ENCODE measurements at regions not wholly inside any gene's neighbourhood (a gene's known extent, or its start where the extent isn't known, plus 50 kb on each side); places are given as distances from the start of the nearest gene placed in this dataset.

DNA sequence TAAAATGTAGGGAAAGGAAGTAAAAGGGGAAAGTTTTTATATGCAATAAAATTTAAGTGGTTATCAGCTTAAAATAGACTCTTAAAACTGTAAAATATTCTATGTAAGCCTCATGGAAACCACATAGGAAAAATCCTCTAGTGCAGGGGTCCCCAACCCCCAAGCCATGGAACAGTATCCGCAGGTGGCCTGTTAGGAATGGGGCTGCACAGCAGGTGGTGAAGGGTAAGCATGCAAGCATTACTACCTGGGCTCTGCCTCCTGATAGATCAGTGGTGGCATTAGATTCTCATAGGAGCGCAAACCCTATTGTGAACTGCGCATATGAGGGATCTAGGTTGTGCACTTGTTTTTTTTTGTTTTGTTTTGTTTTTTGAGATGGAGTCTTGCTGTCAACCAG lies 1409.3 kb upstream of the CDH2 start:
- no peak for FAIRE-seq
- dilution Hi-C loops (cut with MboI; ENCODE audit: extremely low pct_ligation_motif_present, low sequenced_read_pairs): no loop called here

GRCh38 chr18:29560270-29560669 lies 1383.3 kb upstream of the CDH2 start:
- no peak overlapping the region for H3K27ac ChIP-seq (ENCODE audit: control insufficient read depth, insufficient read depth, low read length)
- FAIRE-seq: no peak
- DNase-seq (ENCODE audit: low read depth, low spot score): no peak
- TF ChIP-seq CTCF (optimal IDR thresholded peaks at IDR 0.05 in 1 of 3, IDR thresholded peaks at IDR 0.05 in 1 of 3, conservative IDR thresholded peaks at IDR 0.05 in 1 of 3; ENCODE audit: extremely low read depth in 1 of 3, insufficient read depth in 2 of 3, low read length in 3 of 3) (no peak), EZH2 (IDR thresholded peaks at IDR 0.05; ENCODE audit: low read length) (no peak)
- no peaks in the 10 kb centered on the region for H3K36me3 ChIP-seq (ENCODE audit: control insufficient read depth in 2 of 2, extremely low read depth in 1 of 2, insufficient read depth in 2 of 2, low read length in 2 of 2)
- H3K27me3 ChIP-seq (ENCODE audit: control insufficient read depth, extremely low read depth, insufficient read depth, low read length): no peaks in the 10 kb centered on the region
- no peaks in the 10 kb centered on the region for H3K79me2 ChIP-seq (ENCODE audit: control insufficient read depth, insufficient read depth, low read length)
- dilution Hi-C loops (cut with MboI; ENCODE audit: extremely low pct_ligation_motif_present, low sequenced_read_pairs): no loop called here
- no peak overlapping the region for H3K4me3 ChIP-seq (ENCODE audit: control insufficient read depth in 2 of 3, extremely low read depth in 1 of 3, insufficient read depth in 2 of 3, low read depth in 1 of 3, low read length in 3 of 3)
- H3K9ac ChIP-seq (ENCODE audit: control insufficient read depth, extremely low read depth, insufficient read depth, low read length): no peak overlapping the region
- H3K9me3 ChIP-seq (ENCODE audit: control insufficient read depth, low read depth, low read length): no peaks in the 10 kb centered on the region
- H3K9me1 ChIP-seq (ENCODE audit: control insufficient read depth, extremely low read depth, insufficient read depth, low read length): no peaks in the 10 kb centered on the region
- no peaks in the 10 kb centered on the region for H4K20me1 ChIP-seq (ENCODE audit: control insufficient read depth, extremely low read depth, insufficient read depth, low read length)
- no peak overlapping the region for H2AFZ ChIP-seq (ENCODE audit: control insufficient read depth, low read length)
- no peaks in the 10 kb centered on the region for H3K4me1 ChIP-seq (ENCODE audit: control insufficient read depth, extremely low read depth, insufficient read depth, low read length)
- no peak overlapping the region for H3K4me2 ChIP-seq (ENCODE audit: control insufficient read depth, extremely low read depth, insufficient read depth, low read depth, low read length)

More for the DNA sequence above, 1409.3 kb upstream of the CDH2 start:
- no peak overlapping the region for H3K27ac ChIP-seq (ENCODE audit: control insufficient read depth, insufficient read depth, low read length)
- no peaks in the 10 kb centered on the region for H3K9me3 ChIP-seq (ENCODE audit: control insufficient read depth, low read depth, low read length)
- no peaks in the 10 kb centered on the region for H3K36me3 ChIP-seq (ENCODE audit: control insufficient read depth in 2 of 2, extremely low read depth in 1 of 2, insufficient read depth in 2 of 2, low read length in 2 of 2)
- no peak overlapping the region for H3K4me3 ChIP-seq (ENCODE audit: control insufficient read depth in 2 of 3, extremely low read depth in 1 of 3, insufficient read depth in 2 of 3, low read depth in 1 of 3, low read length in 3 of 3)
- no peak for DNase-seq (ENCODE audit: low read depth, low spot score)
- H3K27me3 ChIP-seq (ENCODE audit: control insufficient read depth, extremely low read depth, insufficient read depth, low read length): no peaks in the 10 kb centered on the region
- H3K9ac ChIP-seq (ENCODE audit: control insufficient read depth, extremely low read depth, insufficient read depth, low read length): no peak overlapping the region
- no peak overlapping the region for H3K4me2 ChIP-seq (ENCODE audit: control insufficient read depth, extremely low read depth, insufficient read depth, low read depth, low read length)
- H2AFZ ChIP-seq (ENCODE audit: control insufficient read depth, low read length): no peak overlapping the region
- no peaks in the 10 kb centered on the region for H3K4me1 ChIP-seq (ENCODE audit: control insufficient read depth, extremely low read depth, insufficient read depth, low read length)
- no peak for TF ChIP-seq EZH2 (IDR thresholded peaks at IDR 0.05; ENCODE audit: low read length)
- TF ChIP-seq CTCF (optimal IDR thresholded peaks at IDR 0.05 in 1 of 3, IDR thresholded peaks at IDR 0.05 in 1 of 3, conservative IDR thresholded peaks at IDR 0.05 in 1 of 3; ENCODE audit: extremely low read depth in 1 of 3, insufficient read depth in 2 of 3, low read length in 3 of 3): no peak
- H3K79me2 ChIP-seq (ENCODE audit: control insufficient read depth, insufficient read depth, low read length): no peaks in the 10 kb centered on the region
- no peaks in the 10 kb centered on the region for H4K20me1 ChIP-seq (ENCODE audit: control insufficient read depth, extremely low read depth, insufficient read depth, low read length)
- no peaks in the 10 kb centered on the region for H3K9me1 ChIP-seq (ENCODE audit: control insufficient read depth, extremely low read depth, insufficient read depth, low read length)

All from keratinocyte (primary cell).